Stimulated activated naive CD8-positive, alpha-beta T cell treated with anti-CD3 and anti-CD28 coated beads, Interleukin-15, amount 100 ng/mL, for 72 hours (primary cell): ENCODE measurements at regions not wholly inside any gene's neighbourhood (a gene's known extent, or its start where the extent isn't known, plus 50 kb on each side); places are given as distances from the start of the nearest gene placed in this dataset.
A peak's percentile ranks its signal among the peaks of the same experiment; 100 is the strongest.
"Not testable (repeated sequence)": the region's sequence is repeated elsewhere in the genome, so short reads cannot be mapped to it uniquely, and the experiment has no call there.

Experiments
- ATAC-seq: fragments of 150-1000 bp; cut with Tn5 transposase; 2 replicates; pipeline ENCODE4 v1.10.0; 2021; ENCODE audit warnings: mild to moderate bottlenecking, moderate library complexity
- DNase-seq, 2 donors: peaks; one replicate each; pipeline ENCODE4 v3.0.0; 2021 to 2022
- H3K27ac Mint-ChIP-seq, 2 donors: one replicate each; pipeline ENCODE4 v1.8.0; 2022; ENCODE audit warnings: mild to moderate bottlenecking in 2 of 2, mixed read lengths in 2 of 2, moderate library complexity in 2 of 2
- H3K27me3 Mint-ChIP-seq: one replicate; pipeline ENCODE4 v1.8.0; 2022; ENCODE audit warnings: mixed read lengths
- H3K4me1 Mint-ChIP-seq: one replicate; pipeline ENCODE4 v1.8.0; 2022; ENCODE audit warnings: mild to moderate bottlenecking, mixed read lengths
- H3K4me3 Mint-ChIP-seq, 2 donors: one replicate each; pipeline ENCODE4 v1.8.0; 2022; ENCODE audit warnings: mild to moderate bottlenecking in 2 of 2, mixed read lengths in 2 of 2, moderate library complexity in 1 of 2
- H3K9me3 Mint-ChIP-seq, 2 donors: one replicate each; pipeline ENCODE4 v1.8.0; 2022; ENCODE audit warnings: mixed read lengths in 2 of 2

DNA sequence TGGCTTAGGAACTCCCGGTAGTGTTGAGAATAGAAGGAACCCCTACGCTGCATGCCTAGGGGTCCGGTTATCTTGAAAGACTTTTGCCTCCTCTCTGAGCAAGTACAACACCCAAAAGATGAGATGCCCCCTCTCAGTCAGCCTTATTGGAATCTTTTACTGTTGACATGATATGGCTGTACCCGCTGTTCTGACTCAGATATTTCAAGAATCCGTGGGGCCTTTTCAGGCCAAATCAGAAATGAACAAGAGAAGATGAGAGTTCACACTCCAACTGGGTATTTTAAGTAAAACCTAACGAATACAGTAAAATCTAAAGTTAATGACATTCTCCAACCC, 164.2 kb downstream of the PPIAL4G start:
- Mint-ChIP-seq H3K4me1 (peaks cover 38% of the 10 kb centered on the region), H3K4me3 (peak overlapping the region; percentile 89 to 97), H3K27ac (peak overlapping the region; percentile 93 to 97), H3K9me3 (no peaks in the 10 kb centered on the region), H3K27me3 (peaks cover 36% of the 10 kb centered on the region)
- no peak for DNase-seq
- peak; percentile 80 for ATAC-seq

DNA sequence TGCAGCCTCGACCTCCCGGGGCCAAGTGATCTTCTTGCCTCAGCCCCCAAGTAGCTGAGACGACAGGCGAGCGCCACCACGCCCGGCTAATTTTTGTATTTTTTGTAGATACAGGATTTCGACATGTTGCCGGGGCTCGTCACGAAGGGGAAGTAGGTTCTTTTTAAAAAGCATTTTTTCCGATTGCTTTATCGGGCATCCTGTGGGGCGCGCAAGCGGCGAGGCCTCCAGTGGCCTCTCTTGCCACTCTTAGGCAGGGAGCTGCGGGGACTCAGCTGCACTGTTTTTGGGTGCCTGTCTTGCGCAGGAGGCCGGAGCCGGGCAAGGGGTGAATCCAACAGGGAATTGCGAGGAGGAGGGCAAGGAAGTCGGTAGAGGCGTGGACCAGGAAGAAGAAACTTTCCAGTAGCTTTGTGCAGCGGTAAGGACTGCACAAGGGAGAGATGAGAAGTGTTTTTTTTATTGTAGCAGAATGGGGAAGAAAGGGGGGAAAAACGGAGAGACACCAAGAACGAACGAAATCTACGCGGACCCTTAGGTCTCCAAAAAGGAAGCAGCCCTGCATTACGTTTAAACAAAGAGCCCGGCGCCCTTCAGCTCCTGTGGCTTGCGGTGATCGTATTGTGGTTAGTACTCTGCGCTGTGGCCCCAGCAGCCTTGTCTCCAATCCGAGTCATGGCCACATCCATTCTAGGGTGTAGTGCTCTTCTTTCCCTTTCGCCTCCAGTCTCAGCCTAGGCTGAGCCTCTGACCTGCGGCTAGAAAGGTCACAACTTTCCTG, 164.8 kb downstream of the PPIAL4G start:
- peak overlapping the region; percentile 89 to 97 for H3K4me3 Mint-ChIP-seq
- no peaks in the 10 kb centered on the region for H3K9me3 Mint-ChIP-seq
- peak overlapping the region; percentile 93 to 97 for H3K27ac Mint-ChIP-seq
- peaks cover 36% of the 10 kb centered on the region for H3K27me3 Mint-ChIP-seq
- DNase-seq (peak; percentile 70 to 83), ATAC-seq (peak; percentile 96)
- peaks cover 38% of the 10 kb centered on the region for H3K4me1 Mint-ChIP-seq

DNA sequence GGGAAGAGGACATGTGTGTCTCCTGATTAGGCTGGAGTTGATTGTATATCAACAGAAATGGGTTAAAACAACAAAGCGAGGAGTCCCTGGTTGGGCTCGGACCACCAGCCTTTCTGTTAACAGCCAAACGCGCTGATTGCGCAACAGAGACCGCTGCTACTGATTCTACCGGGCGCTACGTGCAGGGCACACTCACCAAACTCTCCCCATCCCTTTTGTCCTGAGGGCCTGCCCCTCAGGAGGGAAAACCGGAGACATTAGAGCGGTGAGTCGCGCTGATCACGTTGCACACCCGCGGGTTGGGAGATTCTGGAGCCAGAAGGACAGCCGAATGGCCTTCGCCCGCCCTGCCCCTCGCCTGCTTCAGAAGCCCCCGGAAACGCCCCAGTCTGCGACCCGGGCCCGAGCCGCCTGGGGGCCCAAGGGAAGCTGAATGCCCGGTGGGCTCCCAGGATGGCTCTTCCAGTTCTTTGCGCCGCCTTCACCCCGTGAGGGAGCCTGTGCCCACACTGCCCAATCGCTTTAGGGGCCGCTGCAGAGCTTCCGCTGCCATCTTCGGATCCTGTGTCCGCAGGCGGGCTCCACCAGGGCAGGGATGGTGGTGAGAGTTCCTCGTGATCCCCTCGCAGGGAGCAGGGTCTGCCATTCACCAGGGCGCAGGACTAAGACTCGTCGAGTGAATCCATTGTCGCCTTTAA, 165.4 kb upstream of the NBPF11 start:
- Mint-ChIP-seq H3K4me3 (peak overlapping the region; percentile 89 to 97), H3K4me1 (peaks cover 38% of the 10 kb centered on the region), H3K9me3 (no peaks in the 10 kb centered on the region), H3K27me3 (peaks cover 39% of the 10 kb centered on the region), H3K27ac (no peak overlapping the region)
- no peak for ATAC-seq
- DNase-seq = no peak

DNA sequence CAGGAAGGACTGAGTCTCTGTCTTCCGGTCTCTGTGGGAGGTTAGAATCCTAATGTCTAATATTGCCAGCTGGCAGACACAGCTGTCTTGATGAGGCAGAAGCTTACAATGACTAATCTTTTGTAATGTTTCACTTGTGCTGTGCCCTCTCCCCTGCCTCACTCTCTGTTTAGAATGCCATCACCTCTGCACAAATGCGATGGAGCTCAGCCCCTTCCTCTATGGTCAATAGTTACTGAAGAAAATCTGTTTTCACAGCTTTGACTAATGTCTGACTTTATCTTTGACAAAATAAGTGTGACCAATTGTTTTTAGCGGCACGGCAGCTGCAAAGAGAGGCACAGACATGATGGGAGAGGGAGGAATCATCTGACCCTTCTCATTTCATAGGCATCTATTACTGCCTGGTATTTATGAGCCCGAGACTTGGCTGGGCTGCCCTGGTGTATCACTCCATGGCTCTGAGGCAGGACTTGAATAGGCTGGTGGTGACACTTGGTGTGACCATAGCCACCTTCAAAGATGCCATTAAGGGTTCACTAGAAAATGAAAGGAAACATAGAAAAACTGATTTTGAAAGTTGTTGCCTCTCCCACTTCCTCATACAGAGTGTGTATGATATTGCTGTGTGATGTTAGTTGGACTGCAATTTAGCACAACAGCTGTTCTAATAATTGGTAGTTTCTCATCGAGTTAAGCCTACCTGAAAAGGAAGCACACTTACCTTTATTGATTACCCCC, 163.2 kb upstream of the NBPF11 start:
- ATAC-seq (peak; percentile 44), DNase-seq (no peak)
- no peak overlapping the region for H3K4me3 Mint-ChIP-seq
- peaks cover 46% of the 10 kb centered on the region for H3K4me1 Mint-ChIP-seq
- H3K9me3 Mint-ChIP-seq = peaks cover 0 to 8% of the 10 kb centered on the region in 2 donors
- H3K27me3 Mint-ChIP-seq = peaks cover 48% of the 10 kb centered on the region
- no peak overlapping the region for H3K27ac Mint-ChIP-seq

DNA sequence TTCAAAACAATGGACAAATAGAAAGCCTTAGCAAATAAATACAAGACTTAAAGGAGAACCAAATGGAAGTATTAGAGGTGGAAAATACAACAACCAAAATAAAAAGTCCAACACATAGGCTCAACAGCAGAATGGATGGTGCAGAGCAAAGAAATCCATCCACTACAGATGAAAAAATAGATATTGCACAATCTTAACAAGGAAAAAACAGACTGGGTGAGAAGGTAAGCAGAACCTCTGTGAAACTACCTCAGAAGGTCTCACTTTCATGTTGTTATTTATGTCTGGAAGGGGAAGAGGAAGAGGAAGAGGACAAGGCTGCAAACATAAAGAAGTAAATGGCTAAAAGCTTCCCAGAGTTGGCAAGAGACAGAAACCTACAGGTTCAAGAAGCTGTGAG, 158.7 kb upstream of the NBPF11 start:
- Mint-ChIP-seq H3K27ac (no peak overlapping the region), H3K27me3 (peaks cover 72% of the 10 kb centered on the region), H3K9me3 (peaks cover 0 to 8% of the 10 kb centered on the region in 2 donors), H3K4me1 (peaks cover 26% of the 10 kb centered on the region), H3K4me3 (no peak overlapping the region)
- DNase-seq (no peak), ATAC-seq (no peak)

DNA sequence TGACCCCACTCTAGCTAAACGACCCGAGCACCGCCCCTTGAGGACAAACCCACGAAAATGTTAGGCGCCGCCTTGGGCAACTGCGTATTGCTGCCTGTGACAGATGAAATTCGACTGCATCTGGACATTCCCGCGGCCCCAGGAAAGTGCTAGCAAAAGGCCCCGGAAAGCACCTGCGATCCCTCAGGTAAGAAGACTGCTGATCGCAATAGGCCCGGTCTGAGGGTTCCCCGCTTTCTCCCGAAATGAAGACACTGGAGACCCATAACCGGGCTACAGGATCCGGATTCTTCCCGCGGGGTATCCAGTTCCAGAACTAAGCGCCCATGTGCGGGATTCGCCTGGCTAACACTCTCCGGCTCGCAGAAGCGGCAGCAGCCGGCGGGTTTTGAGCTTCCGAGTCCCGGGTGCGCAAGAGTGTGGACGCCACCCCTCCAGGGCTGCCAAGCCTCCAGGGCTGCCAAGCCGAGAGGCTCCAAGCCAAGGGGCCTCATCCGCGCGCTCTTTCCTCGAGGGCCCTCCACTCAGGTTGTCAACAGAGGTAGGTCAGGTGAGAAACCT, 157.9 kb upstream of the NBPF11 start:
- Mint-ChIP-seq H3K27me3 (peaks cover 75% of the 10 kb centered on the region), H3K4me3 (no peak overlapping the region), H3K27ac (no peak overlapping the region), H3K4me1 (peaks cover 24% of the 10 kb centered on the region), H3K9me3 (peaks cover 0 to 8% of the 10 kb centered on the region in 2 donors)
- DNase-seq (no peak), ATAC-seq (no peak)

DNA sequence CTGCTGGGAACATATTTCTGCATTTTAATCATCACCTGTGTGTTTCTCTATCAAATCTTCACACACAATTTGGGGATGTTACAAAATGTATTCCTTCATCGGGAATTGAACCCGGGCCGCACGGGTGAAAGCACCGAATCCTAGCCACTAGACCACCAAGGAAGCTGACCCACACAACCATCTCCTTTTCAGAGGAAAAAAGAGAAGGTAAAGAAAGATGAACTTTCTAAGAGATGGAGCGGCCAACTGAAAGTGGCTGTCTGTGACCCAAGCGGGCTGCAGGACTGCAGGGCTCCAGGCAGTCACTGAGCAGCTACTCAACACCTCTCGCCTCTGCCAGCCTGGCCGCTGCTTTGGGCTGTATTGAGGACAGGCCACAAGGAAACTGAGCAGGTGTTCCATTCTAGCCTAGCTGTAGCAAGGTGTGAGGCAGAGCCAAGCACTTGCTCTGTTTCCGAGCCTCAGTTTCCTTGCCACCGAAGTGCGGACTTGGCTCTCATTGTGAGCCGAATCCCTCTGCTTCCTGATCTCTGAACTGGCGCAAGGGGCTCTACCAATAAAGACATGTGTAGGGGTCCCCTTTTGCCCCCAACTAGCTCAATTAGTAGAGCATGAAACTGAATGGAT, 156.9 kb upstream of the NBPF11 start:
- H3K27me3 Mint-ChIP-seq = peaks cover 79% of the 10 kb centered on the region
- peaks cover 29% of the 10 kb centered on the region for H3K4me1 Mint-ChIP-seq
- DNase-seq = no peak
- peaks cover 0 to 8% of the 10 kb centered on the region in 2 donors for H3K9me3 Mint-ChIP-seq
- H3K4me3 Mint-ChIP-seq = no peak overlapping the region
- no peak for ATAC-seq
- peak overlapping the region in 1 of 2 donors; percentile 42 for H3K27ac Mint-ChIP-seq

DNA sequence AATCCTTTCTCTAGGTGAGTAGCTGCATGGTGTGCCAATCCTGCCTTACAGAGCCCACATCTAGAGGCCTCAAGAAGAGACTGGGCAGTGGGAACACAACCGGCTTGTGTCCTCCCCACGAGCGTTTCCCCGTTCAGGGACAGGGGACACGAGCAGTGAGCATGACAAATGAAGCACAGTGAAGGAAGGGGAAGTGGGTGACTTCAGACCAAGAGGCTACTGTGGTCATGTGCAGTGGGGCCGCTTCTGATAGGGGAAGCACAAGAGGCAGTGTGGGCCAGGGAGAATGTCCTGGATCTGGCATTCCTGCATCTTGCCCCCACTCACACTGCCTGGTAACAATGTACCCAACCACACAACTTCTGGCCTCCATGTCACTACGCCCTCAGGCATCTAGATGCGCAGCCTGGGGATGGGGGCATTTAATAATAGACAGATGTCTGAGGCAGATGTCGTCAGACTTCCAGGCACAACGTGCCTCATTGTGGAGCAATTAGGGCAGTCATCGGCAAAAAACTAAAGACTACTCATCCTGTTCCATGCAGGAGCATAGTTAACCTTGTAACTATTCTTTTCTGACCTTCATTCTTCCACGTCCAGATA, 155.6 kb upstream of the NBPF11 start:
- ATAC-seq = no peak
- Mint-ChIP-seq H3K4me3 (no peak overlapping the region), H3K9me3 (peaks cover 0 to 8% of the 10 kb centered on the region in 2 donors), H3K27me3 (peaks cover 79% of the 10 kb centered on the region), H3K27ac (no peak overlapping the region), H3K4me1 (peaks cover 34% of the 10 kb centered on the region)
- DNase-seq = no peak

DNA sequence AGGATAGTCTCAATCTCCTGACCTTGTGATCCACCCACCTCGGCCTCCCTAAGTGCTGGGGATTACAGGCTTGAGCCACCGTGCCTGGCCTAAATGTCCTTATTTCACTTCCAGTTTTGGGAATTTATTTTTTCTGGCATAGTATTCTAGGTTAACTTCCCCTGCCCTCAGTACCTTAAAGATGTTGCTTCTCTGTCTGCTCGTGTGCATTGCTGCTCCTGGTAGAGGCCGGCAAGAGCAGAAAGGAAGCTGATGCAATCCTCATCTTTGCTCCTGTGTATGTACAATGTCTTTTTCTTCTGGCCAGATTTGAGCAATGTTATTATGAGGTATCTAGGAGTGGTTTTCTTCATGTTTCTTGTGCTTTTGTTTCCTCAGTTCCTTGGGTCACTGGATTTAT, 152.9 kb upstream of the NBPF11 start:
- Mint-ChIP-seq H3K27me3 (peaks cover 51% of the 10 kb centered on the region), H3K4me1 (peaks cover 21% of the 10 kb centered on the region), H3K27ac (peak overlapping the region; percentile 95), H3K4me3 (peak overlapping the region; percentile 80 to 92)
- not testable (repeated sequence) for H3K9me3 Mint-ChIP-seq, ATAC-seq, DNase-seq

DNA sequence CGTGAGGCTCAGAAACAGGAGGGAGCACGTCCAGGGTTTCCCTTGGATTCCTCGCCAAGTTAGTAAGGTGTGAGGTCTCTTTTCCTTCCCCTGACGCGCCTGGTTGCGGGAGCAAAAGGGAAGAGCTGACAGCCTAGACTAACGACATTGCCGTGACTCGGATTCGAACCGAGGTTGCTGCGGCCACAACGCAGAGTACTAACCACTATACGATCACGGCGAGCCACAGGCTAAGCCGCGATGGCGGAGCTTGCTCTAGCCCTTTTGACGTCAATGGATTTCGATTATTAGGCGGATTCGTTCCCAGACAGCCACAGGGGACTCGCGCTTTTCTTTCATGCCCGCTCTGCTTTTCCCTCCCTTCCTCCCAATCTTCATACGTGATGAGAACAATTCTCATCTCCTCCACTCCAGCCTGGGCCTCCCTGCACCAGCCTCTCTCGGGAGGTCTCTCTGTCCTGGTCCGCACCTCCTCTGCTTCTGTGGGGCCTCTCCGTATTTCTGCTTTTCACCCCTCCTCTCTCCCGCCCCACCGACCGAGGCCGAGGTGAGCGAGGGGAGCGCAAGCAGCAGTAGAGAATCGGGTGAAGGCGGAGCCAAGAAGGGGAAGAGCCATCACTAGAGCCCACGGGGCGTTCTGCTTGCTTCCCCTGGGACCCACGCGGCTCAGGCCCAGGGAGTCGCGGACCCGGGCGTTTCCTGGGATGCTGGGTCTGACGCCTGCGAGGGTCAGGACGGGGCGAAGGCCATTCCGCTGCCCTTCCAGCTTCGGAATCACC, 150.7 kb upstream of the NBPF11 start:
- peaks cover 21% of the 10 kb centered on the region for H3K4me1 Mint-ChIP-seq
- not testable (repeated sequence) for H3K9me3 Mint-ChIP-seq
- peaks cover 31% of the 10 kb centered on the region for H3K27me3 Mint-ChIP-seq
- DNase-seq (peak; percentile 75 to 82), ATAC-seq (peak; percentile 90)
- peak overlapping the region; percentile 34 to 98 for H3K27ac Mint-ChIP-seq
- peak overlapping the region; percentile 87 to 92 for H3K4me3 Mint-ChIP-seq

DNA sequence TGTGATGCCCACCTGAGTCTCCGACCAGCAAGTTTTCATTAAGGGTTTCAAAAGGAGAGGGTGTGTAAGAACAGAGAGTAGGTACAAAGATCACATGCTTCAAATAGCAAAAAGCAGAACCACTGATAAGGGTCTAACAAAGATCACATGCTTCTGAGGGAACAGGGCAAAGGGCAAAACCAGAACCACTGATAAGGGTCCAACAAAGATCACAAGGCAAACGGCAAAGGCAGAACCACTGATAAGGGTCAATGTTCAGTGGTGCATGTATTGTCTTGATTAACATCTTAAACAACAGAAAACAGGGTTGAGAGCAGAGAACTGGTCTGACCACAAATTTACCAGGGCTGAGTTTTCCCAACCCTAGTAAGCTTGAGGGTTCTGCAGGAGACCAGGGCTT, 145.8 kb upstream of the NBPF11 start:
- not testable (repeated sequence) for H3K9me3 Mint-ChIP-seq, H3K4me1 Mint-ChIP-seq, DNase-seq, H3K27me3 Mint-ChIP-seq, H3K4me3 Mint-ChIP-seq, H3K27ac Mint-ChIP-seq, ATAC-seq

DNA sequence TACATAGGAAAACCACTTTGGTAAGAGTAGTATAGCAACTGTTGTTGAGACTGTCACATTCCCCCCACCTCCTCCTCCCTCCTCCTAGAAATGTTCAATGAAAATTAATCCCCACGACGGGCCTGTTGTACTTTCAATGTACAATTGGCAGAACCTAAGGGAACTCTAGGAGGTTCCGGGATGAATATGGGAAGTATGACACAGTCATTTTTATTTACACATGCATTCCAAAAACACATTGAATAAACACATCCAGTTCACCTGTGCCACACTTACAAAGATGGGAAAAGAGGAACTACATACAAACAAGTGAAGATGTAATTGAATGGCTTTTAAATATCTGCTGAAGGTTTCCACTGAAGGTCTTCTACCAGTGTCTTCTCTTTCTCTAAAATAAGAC, 144.4 kb upstream of the NBPF11 start:
- no peaks in the 10 kb centered on the region for H3K4me1 Mint-ChIP-seq
- no peak overlapping the region for H3K27ac Mint-ChIP-seq
- no peak overlapping the region for H3K4me3 Mint-ChIP-seq
- peaks cover 8% of the 10 kb centered on the region for H3K27me3 Mint-ChIP-seq
- H3K9me3 Mint-ChIP-seq = no peaks in the 10 kb centered on the region
- ATAC-seq (no peak), DNase-seq (no peak)

DNA sequence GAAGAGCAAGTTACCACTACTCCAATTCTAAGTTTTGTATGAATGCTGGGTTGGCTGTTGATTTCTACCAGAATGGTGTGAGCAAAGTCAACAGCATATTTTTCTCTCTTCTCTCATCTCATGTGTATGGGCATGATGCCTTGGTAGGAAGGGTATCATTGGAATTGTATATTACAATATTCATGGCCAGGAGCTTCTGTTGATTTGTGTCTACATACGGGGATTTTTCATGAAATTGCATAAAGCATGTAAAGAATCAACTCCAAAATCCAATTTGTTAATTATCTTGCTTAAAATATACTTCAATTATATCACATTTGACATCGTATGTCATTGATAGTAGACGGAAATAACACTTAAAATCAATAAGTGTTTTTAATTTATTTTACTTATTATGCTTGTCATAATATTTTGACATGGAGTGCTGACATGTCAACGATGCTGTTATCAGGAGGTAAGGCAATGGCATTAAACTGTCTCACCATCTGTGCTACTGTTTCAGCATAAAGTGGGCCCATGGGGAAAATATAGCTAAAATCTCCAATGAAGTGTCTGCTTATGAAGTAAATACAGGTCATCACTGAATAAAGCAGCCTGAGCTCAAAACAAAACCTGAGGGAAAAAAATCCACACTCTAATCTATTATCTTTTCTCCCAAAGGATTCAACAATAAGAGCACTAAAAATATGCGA, 142.2 kb upstream of the NBPF11 start:
- H3K9me3 Mint-ChIP-seq = no peaks in the 10 kb centered on the region

DNA sequence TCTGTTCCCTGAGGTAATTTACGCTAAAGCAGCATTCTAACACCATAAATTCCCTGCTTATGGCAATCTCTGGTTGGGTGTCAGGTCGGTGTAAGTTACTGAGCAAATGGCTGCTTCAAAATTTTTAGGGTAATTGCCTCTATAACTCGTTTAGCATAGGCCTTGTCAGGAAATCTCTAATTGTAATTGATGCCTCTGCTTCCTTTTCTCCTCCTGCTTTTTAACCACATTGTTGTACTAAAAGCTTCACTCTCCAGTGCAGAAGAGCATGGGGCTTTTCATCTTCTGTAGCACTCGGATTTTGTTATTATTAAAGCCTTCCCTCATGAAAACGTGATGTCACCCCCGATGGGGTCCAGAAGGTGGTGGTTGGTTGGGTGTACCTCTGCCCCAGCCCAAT, 141.6 kb upstream of the NBPF11 start:
- Mint-ChIP-seq H3K27ac (no peak overlapping the region), H3K4me3 (no peak overlapping the region), H3K9me3 (no peaks in the 10 kb centered on the region), H3K4me1 (no peaks in the 10 kb centered on the region), H3K27me3 (peaks cover 8% of the 10 kb centered on the region)
- DNase-seq (no peak), ATAC-seq (no peak)

More for the DNA sequence above, 142.2 kb upstream of the NBPF11 start:
- no peaks in the 10 kb centered on the region for H3K4me1 Mint-ChIP-seq
- H3K27ac Mint-ChIP-seq = no peak overlapping the region
- ATAC-seq = no peak
- no peak overlapping the region for H3K4me3 Mint-ChIP-seq
- no peak for DNase-seq
- H3K27me3 Mint-ChIP-seq = peaks cover 8% of the 10 kb centered on the region
